Peyer's patch (tissue), 4 donors: ENCODE measurements at regions not wholly inside any gene's neighbourhood (a gene's known extent, or its start where the extent isn't known, plus 50 kb on each side); places are given as distances from the start of the nearest gene placed in this dataset.

Experiments
- CTCF ChIP-seq, 6 experiments: fragments of 450-650 bp in 4 of 6; fragments of 200-600 bp in 2 of 6; sonication (generic) in 1 of 6; IDR thresholded peaks; one replicate each; pipeline ENCODE4 v1.5.1; 2017 to 2019; ENCODE audit warnings: antibody characterized with exemption in 6 of 6, mild to moderate bottlenecking in 3 of 6, moderate library complexity in 1 of 6
- POLR2A ChIP-seq, 2 donors: fragments of 450-650 bp; IDR thresholded peaks; one replicate each; pipeline ENCODE4 v1.5.1; 2017; ENCODE audit warnings: antibody characterized with exemption in 2 of 2, mild to moderate bottlenecking in 2 of 2, moderate library complexity in 2 of 2

DNA sequence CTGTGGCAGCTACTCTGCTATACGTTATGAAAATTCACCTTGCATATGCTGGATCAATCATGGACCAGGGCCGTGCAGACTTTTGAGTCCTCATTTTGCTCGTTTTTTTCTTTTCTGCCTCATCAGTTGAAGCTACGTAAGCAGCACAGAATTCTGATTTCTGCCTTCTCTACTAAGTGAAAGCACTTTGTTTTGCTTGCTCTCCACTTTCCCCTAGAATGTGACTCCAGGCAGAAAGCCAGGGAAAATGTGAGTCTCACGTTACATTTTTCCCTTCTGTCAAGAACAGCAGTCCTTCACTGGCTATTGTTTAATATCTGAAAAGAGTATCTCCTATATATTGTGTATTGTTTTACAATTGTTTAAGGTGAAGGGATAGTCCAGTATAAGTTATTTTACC, 1840.1 kb downstream of the PCDH7 start:
- TF ChIP-seq CTCF (IDR thresholded peaks at IDR 0.05) (no peak), POLR2A (IDR thresholded peaks at IDR 0.05) (no peak)
